Kidney tubule cell (primary cell): ENCODE measurements at regions not wholly inside any gene's neighbourhood (a gene's known extent, or its start where the extent isn't known, plus 50 kb on each side); places are given as distances from the start of the nearest gene placed in this dataset.

Source experiments
- DNase-seq: peaks from one replicate; pipeline ENCODE4 v3.0.0-alpha.2; 2018; ENCODE audit warnings: low spot score

DNA sequence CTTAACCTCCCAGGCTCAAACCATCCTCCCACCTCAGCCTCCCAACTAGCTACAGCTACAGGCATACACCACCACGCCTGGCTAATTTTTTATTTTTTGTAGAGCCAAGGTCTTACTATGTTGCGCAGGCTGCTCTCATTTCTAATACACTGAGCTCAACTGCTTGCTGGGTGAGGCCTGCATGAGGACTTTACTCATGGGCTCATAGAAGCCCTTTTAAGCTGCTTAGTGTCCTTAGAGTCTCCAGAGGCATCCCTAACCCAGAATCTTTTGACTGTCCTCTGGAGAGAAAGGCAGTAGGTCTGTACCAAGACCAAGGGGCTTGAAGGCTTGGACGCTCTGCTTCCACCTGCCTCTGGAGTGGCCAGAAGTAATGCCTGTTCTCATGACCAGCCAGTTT lies 141.6 kb downstream of the TM9SF2 start:
- DNase-seq = no peak

DNA sequence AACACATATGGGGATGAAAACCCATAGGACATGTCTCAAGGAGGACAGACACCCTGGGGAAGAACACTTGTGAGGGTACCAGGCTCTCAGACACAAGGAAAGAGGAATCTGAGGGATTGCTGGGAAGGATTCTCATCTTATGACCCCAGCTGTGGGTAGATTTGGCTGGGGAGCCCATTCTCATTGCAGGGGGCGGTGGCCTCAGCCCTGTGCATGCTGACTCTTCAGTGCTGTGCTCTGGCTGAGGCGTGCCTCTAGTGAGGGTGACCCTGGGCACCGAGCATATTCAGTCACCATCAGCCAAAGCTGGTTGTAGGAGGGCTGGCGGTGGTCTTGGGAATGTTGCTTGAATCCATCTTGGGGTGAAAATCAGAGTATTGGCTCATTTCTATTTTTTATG lies 140.7 kb downstream of the TM9SF2 start:
- no peak for DNase-seq

DNA sequence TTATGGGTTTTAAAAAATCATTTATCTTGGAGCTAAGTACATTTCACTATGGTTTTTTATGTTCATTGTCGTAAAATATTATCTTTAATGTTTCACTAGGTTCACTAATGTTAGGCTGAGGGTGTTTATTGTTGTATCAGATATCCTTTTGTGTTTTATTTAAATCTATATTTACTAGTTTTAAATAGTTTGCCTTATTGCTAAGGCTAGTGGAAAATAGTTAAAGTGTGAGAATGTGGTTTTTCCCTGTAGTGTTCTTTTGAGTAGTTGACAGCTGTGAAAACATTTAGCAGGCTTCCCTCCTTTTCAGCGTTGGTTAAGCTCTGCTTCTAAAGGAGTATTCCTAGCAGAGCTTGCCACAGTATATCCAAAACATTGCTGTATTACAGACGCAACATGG lies 139.0 kb downstream of the TM9SF2 start:
- no peak for DNase-seq

DNA sequence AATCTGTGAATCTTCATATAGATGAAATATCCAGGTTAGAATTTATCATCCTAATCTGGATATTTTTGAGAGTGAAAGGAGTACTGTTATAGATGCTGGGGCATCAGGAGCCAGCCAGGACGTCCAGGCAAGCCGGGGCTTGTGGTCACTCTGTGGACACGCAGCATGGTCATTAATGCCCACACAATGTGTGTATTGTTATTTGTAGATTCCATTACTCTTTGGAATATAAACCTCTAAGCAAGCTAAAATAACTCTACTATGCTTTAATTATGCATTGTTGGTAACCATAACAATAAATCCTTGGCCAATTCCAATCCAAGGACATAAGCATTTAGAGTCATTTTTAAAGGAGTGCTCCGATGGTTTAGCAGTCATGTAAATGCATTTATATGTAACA lies 137.9 kb downstream of the TM9SF2 start:
- DNase-seq = no peak

DNA sequence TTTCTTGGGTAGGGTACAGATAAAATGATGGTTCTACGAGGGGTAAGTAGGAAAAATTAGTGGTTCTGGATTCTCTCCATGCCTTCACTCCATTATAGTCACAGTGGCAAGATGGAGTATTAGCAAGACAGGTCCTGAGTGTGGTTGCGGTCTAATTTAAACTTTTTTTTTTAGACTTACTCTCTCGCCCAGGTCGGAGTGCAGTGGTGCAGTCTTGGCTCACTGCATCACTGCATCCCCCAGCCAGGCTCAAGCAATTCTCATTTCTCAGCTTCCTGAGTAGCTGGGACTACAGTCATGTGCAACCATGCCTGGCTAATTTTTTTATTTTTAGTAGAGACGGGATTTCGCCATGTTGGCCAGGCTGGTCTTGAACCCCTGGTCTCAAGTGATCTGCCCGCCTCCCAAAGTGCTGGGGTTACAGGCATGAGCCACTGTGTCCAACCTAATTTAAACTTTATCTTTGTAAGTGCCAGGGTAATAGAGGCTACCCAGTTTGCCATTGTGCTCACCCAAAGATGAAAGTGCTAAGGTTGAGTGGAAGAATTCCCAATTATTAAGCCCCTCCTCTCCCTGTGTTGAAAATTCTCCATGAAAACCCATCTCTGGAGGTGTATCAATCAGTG lies 135.6 kb downstream of the TM9SF2 start:
- DNase-seq = no peak

DNA sequence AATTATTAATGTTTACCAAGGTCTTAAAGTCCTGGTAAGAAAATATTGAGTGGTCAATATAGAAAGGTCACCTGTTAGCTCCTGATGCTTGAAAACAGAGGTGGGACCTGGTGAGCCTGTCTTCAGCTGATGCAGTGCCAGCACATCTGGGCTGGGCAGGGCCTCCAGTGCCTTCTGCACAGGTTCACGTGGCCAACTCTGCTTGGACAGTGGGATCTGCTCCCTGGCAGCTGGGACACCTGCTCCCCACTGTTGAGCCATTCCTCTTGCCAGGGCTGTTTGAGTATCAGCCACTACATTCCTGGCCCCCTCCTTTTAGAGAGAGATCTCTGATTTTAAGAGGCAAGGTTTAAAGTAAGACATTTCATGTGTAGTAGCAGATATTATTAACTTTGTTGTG lies 135.0 kb downstream of the TM9SF2 start:
- DNase-seq = no peak

DNA sequence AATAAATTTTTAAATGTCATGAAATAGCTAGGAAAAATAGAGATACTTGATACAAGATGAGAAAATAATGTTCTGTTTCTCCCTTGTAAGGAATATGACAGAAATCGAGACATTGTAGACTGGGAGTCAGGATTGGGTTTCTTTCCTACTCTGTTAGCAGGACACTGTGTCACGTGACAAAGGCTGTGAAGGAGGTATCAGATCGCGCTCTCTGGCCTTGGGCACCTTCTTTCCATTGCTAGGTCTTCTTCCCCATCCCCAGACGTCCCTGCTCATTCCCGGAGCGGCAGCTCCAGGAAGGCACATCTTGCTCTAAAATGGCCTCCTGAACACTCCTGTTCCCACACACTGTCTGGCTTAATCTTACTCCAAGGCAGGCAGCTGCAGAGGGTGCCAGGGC lies 133.4 kb downstream of the TM9SF2 start:
- no peak for DNase-seq

DNA sequence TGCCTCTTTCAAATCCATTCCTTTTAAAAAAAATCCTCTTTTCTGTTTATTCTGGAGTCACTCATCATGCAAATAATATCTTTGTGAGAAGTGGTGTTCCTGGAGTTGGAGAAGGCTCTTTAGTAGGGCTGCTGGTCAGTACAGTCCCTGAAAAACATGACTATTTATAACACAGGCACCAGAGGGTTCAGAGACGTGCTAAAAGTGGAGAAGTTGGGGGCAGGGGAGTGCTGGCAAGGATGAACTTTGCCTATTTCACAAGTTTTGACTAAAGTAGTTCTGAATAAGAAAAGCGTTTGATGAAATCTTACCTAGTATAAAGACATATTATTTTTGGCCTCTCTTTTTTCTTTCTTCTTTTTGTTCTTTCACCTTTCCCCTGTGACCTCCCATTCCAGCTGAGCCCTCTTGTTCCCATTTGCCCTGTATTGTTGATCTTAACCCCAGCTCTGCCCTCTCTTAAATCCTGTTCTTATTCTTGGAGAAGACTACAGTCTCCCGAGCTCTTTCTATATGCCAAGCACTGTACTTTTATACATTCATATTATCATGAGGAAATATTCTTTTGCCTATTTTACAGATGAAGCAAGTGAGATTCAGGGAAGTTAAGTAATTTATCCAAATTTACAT lies 129.1 kb downstream of the TM9SF2 start:
- DNase-seq = no peak

DNA sequence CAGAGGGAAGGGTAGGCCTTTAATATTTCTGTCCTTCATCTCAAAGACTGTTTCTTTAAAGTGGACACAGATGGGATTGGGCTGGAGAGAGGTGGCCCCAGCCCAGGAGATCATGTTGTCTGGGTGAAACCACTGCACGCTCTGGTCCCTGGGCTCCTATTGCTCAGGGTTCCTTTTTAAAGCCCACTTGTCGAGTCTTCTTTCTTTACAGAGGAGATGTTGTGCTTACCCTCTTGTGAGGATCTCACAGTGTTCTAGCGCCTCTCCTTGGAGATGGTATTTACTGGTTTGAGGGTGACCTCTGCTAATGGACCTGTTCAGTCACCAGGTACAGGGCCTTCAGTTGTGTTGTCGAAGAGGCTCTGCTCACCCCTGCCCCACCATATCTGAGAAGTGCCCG lies 128.4 kb downstream of the TM9SF2 start:
- DNase-seq = no peak

DNA sequence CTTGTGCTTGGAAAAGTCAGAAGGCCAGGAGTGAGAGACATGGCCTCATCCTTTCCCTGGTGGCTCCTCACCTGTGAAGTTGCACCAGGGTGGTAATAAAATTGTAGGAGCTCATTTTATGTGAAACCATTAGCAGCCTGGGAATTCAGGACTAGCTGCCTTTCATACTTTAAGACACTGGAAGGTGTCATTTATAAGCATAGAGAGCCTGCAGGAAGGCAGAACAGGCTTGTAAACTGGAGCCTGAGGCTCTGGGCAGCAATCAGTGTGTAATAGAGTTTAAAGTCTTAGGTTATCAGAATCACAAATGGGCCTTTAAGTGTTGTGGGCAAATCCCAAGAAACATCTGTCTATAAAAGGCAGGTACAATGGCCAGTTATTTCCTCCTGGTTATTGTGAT lies 127.2 kb downstream of the TM9SF2 start:
- no peak for DNase-seq

DNA sequence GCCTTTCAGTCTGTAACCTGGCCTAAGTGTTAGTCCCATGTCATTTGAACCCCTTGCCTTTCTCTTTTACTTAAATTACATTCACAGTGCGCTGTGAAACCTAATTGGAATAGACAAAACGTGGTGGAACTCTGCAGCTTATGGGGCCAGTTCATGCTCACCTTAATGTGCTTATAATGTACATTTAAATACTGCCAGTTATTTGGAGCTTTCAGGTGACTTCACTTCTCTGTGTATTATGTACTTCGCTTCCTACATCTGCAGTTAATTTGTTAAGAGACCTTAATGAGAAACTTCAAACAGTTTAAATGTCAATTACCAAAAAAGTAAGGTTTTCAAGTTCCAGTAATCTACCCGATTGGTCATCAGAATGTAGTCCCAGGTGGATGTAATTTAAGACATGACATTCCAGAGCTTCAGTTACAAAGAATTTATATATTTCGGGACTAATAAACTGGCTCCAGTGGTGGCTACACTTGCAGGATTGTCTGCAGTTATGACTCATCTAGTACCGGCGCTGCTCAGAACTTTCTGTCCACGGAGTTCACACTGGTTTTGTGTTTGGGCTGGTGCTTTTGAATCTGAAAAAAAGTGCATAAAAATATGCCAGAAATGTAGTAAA lies 125.3 kb downstream of the TM9SF2 start:
- peak; percentile 55 for DNase-seq

DNA sequence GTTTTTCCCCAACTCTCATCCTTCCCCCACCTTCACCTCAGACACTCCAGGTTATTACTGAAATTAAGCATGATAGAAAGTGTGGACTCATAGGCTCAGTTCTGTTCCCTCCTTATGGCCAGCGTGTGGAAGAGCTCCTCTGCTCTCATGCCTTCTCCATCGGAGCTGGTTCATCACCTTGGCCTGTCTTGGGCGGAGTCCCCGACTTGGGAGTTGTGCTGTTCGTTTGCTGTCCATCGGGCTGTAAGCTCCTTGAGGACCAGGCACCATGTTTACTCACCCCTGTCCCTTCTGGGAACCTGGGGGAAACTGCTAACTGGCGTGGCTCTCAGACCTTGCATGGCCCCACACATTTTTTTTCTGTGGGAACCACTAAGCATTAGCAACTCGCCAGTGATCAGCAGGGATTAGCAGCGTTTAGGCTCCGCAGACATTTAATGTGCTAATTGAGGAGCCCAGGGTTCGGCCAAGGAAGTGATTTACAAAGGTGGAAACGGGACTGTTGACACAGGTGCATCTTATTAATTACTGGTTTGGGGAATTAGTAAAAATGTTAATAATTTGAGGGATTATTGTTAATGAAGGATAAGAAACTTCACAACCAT lies 123.8 kb downstream of the TM9SF2 start:
- no peak for DNase-seq

DNA sequence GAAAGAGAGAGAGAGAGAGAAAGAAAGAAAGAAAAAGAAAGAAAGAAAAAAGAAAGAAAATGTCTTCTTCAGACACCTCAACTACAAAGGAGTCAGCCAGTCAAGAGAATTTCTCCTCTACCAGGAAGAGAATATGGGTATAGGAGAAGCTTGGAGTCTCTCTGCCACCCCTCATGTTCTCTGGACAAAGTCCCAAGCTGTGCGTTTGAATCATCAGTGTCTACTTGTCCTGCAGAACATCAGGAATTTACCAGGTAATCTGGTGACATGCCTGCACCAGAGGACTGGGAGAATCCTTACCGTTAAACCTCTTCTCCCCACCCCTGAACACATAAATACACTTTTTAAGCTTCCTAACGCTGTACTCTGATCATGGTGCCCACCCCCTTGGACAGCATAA lies 119.5 kb downstream of the TM9SF2 start:
- no peak for DNase-seq

DNA sequence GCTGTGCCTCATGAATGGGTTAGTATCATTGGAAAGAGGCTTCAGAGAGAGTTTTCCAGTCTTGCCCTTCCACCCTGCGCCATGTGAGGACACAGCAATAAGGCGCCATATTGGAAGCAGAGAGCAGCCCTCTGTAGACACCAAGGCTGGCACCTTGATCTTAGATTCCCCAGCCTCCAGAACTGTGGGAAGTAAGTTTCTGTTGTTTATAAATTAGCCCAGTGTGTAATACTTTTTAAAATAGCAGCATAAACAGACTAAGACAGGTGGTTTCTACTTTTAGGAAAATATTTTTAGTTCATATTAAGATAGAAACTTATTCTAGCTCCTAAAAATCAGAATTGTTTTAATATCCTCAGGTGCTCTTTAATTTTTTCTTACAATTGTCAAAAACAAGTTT lies 117.9 kb downstream of the TM9SF2 start:
- no peak for DNase-seq

DNA sequence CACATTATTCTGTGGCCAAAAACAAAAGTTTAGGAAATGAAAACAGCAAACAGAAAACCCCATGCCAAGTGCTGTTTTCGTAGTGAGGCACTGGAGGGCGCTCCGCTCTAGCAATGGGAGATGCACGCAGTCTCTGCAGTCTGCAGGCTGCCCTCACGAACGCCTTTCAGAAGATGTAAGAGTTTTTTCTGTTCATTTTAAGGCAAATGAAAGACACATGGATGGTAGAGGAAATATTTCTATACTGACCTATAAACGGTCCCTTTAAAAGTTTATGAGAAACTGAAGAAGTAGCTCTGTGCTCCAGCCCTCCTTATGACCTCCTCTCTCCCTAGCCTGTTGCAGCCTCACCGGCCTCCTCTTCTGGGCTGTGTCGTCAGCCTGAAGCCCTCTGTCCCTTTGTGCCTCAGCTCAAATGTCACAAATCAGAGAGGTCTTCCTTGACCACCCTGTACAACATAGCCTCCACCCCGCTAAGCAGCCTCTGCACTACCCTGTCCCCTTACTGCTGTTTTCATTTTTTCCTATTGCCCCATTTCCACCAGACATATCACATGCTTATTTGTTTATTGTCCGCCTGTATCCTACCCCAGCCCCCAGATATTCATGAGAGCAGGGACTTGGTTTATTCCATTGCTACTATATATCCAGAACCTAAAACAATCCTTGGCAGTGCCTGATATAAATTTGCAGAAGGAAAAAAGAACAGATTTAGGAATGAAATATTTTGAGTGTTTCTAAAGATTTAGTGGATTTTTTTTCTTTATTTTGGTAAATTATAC lies 116.4 kb downstream of the TM9SF2 start:
- peak; percentile 37 for DNase-seq

DNA sequence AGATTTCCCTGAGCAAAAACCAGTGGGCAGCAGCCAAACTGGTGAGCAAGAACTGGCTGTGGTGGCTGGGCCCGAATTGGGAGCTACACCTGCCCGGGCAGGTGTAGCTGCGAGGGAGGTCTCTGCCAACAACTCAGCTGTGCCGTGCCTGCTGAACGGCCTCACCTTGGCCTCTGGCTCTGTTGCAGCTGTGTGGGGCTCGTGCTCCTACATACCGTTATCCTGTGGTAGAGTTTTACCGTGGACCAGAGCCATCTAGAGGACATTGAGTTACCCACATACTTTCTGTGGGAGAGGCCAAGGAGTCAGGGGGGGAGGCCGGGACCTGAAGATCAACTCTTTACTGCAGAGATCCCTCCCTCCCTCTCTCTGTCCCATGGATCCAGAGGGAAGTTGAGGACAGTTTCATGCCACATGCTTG lies 113.2 kb downstream of the TM9SF2 start:
- peak; percentile 52 for DNase-seq
